HCT116 (cell line): ENCODE measurements at regions not wholly inside any gene's neighbourhood (a gene's known extent, or its start where the extent isn't known, plus 50 kb on each side); places are given as distances from the start of the nearest gene placed in this dataset.

Experiments used
- ATAC-seq: fragments of 200-7000 bp; cut with Tn5 transposase; 2 replicates; pipeline ENCODE4 v1.9.1; 2020; ENCODE audit warnings: mild to moderate bottlenecking, moderate library complexity
- BruUV-seq: library from RNA; stranded (reverse); fragments of 400-500 nt; replicated peaks from 2 replicates; lab custom pipeline; 2021; lab: Mats Ljungman, UMichigan
- CTCF ChIA-PET: fragments of 300-600 bp; sonication (Branson Sonifier 250); formaldehyde crosslinking; loops from one replicate; lab custom pipeline; 2021; ENCODE audit warnings: antibody characterized with exemption; lab: Charles Lee
- POLR2A ChIA-PET: fragments of 300-600, 350-600 bp; sonication (Branson Sonifier 250); formaldehyde crosslinking; loops from one replicate; lab custom pipeline; 2021; ENCODE audit warnings: antibody characterized with exemption; lab: Charles Lee
- RAD21 ChIA-PET, 2 experiments: fragments of 300-600 bp; sonication (Branson Sonifier 250); formaldehyde crosslinking; loops; one replicate each; lab custom pipeline; 2023; ENCODE audit warnings: low total read pairs in 2 of 2; ENCODE audit not compliant: uncharacterized antibody in 2 of 2, unreplicated experiment in 2 of 2, low non-redundant PET in 1 of 2; lab: Charles Lee
- DNase-seq: peaks from one replicate; pipeline ENCODE4 v3.0.0-alpha.2; 2010; ENCODE audit warnings: low read depth, low spot score
- H2AFZ ChIP-seq: fragments of 200-600 bp; shearing (Covaris generic), sonication (generic); 2 replicates; pipeline ENCODE4 v1.6.1; 2017; ENCODE audit warnings: low read depth, mixed run types, mixed read lengths, antibody characterized with exemption, low read length; ENCODE audit not compliant: poor library complexity, severe bottlenecking
- H3K27ac ChIP-seq: 2 replicates; pipeline ENCODE4 v1.5.1; 2012; ENCODE audit warnings: low read depth, low read length
- H3K27me3 ChIP-seq: fragments of 200-600 bp; sonication (generic); 2 replicates; pipeline ENCODE4 v1.6.1; 2016; ENCODE audit warnings: mixed run types, low read length, mixed read lengths; ENCODE audit not compliant: insufficient read depth
- H3K36me3 ChIP-seq, 2 experiments: fragments of 200-500 bp in 1 of 2; fragments of 200-600 bp in 1 of 2; sonication (Bioruptor generic) in 1 of 2; sonication (generic) in 1 of 2; 2 replicates each; pipeline versions ENCODE4 v1.5.1 to v1.6.1; 2014 to 2016; ENCODE audit warnings: low read length in 2 of 2, inconsistent platforms in 1 of 2, mixed read lengths in 1 of 2, mixed run types in 1 of 2; ENCODE audit not compliant: insufficient read depth in 2 of 2, control insufficient read depth in 1 of 2
- H3K4me1 ChIP-seq, 2 experiments: fragments of 200-600 bp in 1 of 2; sonication (generic) in 1 of 2; 2 replicates each; pipeline versions ENCODE4 v1.5.1 to v1.6.1; 2012 to 2017; ENCODE audit warnings: low read length in 2 of 2, inconsistent platforms in 1 of 2, mild to moderate bottlenecking in 1 of 2, mixed read lengths in 1 of 2, mixed run types in 1 of 2, moderate library complexity in 1 of 2; ENCODE audit not compliant: insufficient read depth in 2 of 2, control insufficient read depth in 1 of 2
- H3K4me2 ChIP-seq: fragments of 200-600 bp; sonication (generic); 2 replicates; pipeline ENCODE4 v1.6.1; 2017; ENCODE audit warnings: mixed run types, low read length, mixed read lengths
- H3K4me3 ChIP-seq, 2 experiments: fragments of 200-600 bp in 1 of 2; sonication (generic) in 1 of 2; replicated peaks in 1 of 2; 2 replicates each; pipeline ENCODE4 v1.5.1; 2011 to 2016; ENCODE audit warnings: low read length in 2 of 2, control low read depth in 1 of 2, low read depth in 1 of 2, mild to moderate bottlenecking in 1 of 2, mixed read lengths in 1 of 2, mixed run types in 1 of 2
- H3K79me2 ChIP-seq: fragments of 200-600 bp; sonication (generic); 2 replicates; pipeline ENCODE4 v1.6.1; 2017; ENCODE audit warnings: mild to moderate bottlenecking, mixed run types, low read length, moderate library complexity, mixed read lengths; ENCODE audit not compliant: insufficient read depth
- H3K9ac ChIP-seq: fragments of 200-600 bp; sonication (generic); 2 replicates; pipeline ENCODE4 v1.6.1; 2016; ENCODE audit warnings: low read length, mixed read lengths
- H3K9me2 ChIP-seq: fragments of 200-600 bp; sonication (generic), shearing (Covaris generic); 2 replicates; pipeline ENCODE4 v1.6.1; 2017; ENCODE audit warnings: mixed run types, mild to moderate bottlenecking, moderate library complexity; ENCODE audit not compliant: insufficient read depth
- H3K9me3 ChIP-seq, 2 experiments: fragments of 200-500 bp in 1 of 2; fragments of 200-600 bp in 1 of 2; sonication (Bioruptor generic) in 1 of 2; sonication (generic) in 1 of 2; 2 replicates each; pipeline ENCODE4 v1.6.1; 2014 to 2017; ENCODE audit warnings: low read length in 2 of 2, mixed read lengths in 2 of 2, inconsistent platforms in 1 of 2, low read depth in 1 of 2, mild to moderate bottlenecking in 1 of 2, mixed run types in 1 of 2, moderate library complexity in 1 of 2; ENCODE audit not compliant: control insufficient read depth in 1 of 2, insufficient read depth in 1 of 2
- H4K20me1 ChIP-seq: fragments of 200-600 bp; sonication (generic), shearing (Covaris generic); 2 replicates; pipeline ENCODE4 v1.6.1; 2017; ENCODE audit warnings: mixed run types, mild to moderate bottlenecking, moderate library complexity; ENCODE audit not compliant: insufficient read depth
- EGR1 ChIP-seq: IDR thresholded peaks from 2 replicates; pipeline ENCODE4 v1.6.1; 2012; ENCODE audit warnings: low read depth
- ELF1 ChIP-seq: IDR thresholded peaks from 2 replicates; pipeline ENCODE4 v1.6.1; 2012; ENCODE audit warnings: low read depth, borderline replicate concordance
- FOSL1 ChIP-seq: IDR thresholded peaks from 2 replicates; pipeline ENCODE4 v1.6.1; 2012; ENCODE audit warnings: low read depth
- JUND ChIP-seq: IDR thresholded peaks from 2 replicates; pipeline ENCODE4 v1.6.1; 2012
- MAX ChIP-seq: IDR thresholded peaks from 2 replicates; pipeline ENCODE4 v1.6.1; 2012
- POLR2A ChIP-seq: IDR thresholded peaks from 2 replicates; pipeline ENCODE4 v1.7.0; 2011; ENCODE audit warnings: borderline replicate concordance; ENCODE audit not compliant: insufficient read depth, insufficient read length; ENCODE audit errors: extremely low read depth
- POLR2AphosphoS5 ChIP-seq: IDR thresholded peaks from 2 replicates; pipeline ENCODE4 v1.6.1; 2011; ENCODE audit warnings: mild to moderate bottlenecking, low read depth, low read length, moderate library complexity
- RAD21 ChIP-seq: IDR thresholded peaks from 2 replicates; pipeline ENCODE4 v1.6.1; 2012; ENCODE audit warnings: low read depth, mild to moderate bottlenecking
- REST ChIP-seq: IDR thresholded peaks from 2 replicates; pipeline ENCODE4 v1.6.1; 2012; ENCODE audit warnings: low read depth
- SIN3A ChIP-seq: IDR thresholded peaks from 2 replicates; pipeline ENCODE4 v1.6.1; 2012; ENCODE audit warnings: low read depth
- SP1 ChIP-seq: IDR thresholded peaks from 2 replicates; pipeline ENCODE4 v1.6.1; 2012; ENCODE audit warnings: low read depth
- SRF ChIP-seq: IDR thresholded peaks from 2 replicates; pipeline ENCODE4 v1.6.1; 2012; ENCODE audit warnings: low read depth
- ZBTB33 ChIP-seq: IDR thresholded peaks from 2 replicates; pipeline ENCODE4 v1.6.1; 2011; ENCODE audit warnings: mild to moderate bottlenecking, low read length, moderate library complexity; ENCODE audit not compliant: insufficient replicate concordance; ENCODE audit errors: extremely low read depth
- ZNF274 ChIP-seq: fragments of 200-500 bp; sonication (Bioruptor generic); IDR thresholded peaks from 2 replicates; pipeline ENCODE4 v1.6.1; 2014; ENCODE audit warnings: mild to moderate bottlenecking, low read depth, low read length, inconsistent platforms
- intact Hi-C: fragments of 100-400 bp; cut with micrococcal nuclease; formaldehyde crosslinking; loops from 2 replicates; pipeline ENCODE4 v1.10.0; 2022

GRCh38 chr9:135213566-135213965 is 126.1 kb downstream of the OLFM1 start:
- ATAC-seq (no peak), DNase-seq (no peak)
- POLR2A ChIA-PET = no interaction called here
- intact Hi-C loops = loop anchor here (10.0 kb wide), 1 partner anchor 61 kb away; no protein-coding TSS in a partner anchor
- no peak overlapping the region for H3K4me2 ChIP-seq
- no peaks in the 10 kb centered on the region for H3K79me2 ChIP-seq
- H3K4me1 ChIP-seq = no peaks in the 10 kb centered on the region
- peaks cover 0 to 11% of the 10 kb centered on the region in 2 experiments; a peak in 2 of 4 replicates for H3K9me3 ChIP-seq
- H3K27ac ChIP-seq = no peak overlapping the region
- peaks cover 7% of the 10 kb centered on the region; the same call in 1 of the 2 replicates for H3K27me3 ChIP-seq
- no peaks in the 10 kb centered on the region for H3K36me3 ChIP-seq
- H4K20me1 ChIP-seq = no peaks in the 10 kb centered on the region
- H2AFZ ChIP-seq = no peak overlapping the region
- no peak for TF ChIP-seq SRF
- TF ChIP-seq ZBTB33 = no peak
- no peak for TF ChIP-seq EGR1
- TF ChIP-seq JUND = no peak
- TF ChIP-seq FOSL1 = no peak
- TF ChIP-seq RAD21 = no peak
- no peak for TF ChIP-seq POLR2AphosphoS5
- TF ChIP-seq MAX = no peak
- no peak for TF ChIP-seq POLR2A
- no peak for TF ChIP-seq SIN3A
- TF ChIP-seq SP1 = no peak
- TF ChIP-seq REST = no peak
- no peak for TF ChIP-seq ELF1
- TF ChIP-seq ZNF274 = no peak
- RAD21 ChIA-PET = no interaction called here
- H3K9me2 ChIP-seq = no peaks in the 10 kb centered on the region
- BruUV-seq = no TSS peak
- no peak overlapping the region for H3K4me3 ChIP-seq
- CTCF ChIA-PET = no interaction called here
- H3K9ac ChIP-seq = no peak overlapping the region
